ENCODE measurements at regions not wholly inside any gene's neighbourhood (a gene's known extent, or its start where the extent isn't known, plus 50 kb on each side); places are given as distances from the start of the nearest gene placed in this dataset. TPM values are rescaled to one million over a fixed set of nuclear protein-coding genes. Genes with fewer than 3 reads are reported as not detected.

DNA sequence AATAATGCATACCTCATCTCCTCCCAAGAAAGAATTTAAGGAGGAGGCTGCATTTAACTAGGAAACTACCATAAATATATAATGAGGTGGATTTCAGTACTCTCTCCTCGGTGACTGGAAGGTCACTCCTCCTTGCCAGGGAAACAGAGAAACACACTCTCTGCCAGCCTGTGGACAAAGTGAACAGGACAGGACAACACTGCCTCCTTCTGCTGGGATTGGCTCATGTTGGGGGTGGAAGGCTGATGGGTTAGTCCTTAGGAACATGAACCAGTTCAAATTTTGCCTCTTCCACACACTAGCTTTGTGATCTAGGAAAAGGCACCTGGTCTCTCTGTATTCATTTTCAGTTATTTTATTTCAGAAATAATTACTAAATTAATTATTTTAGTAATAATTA is 50.6 kb upstream of the STEAP4 start:
- no peak overlapping the region for H3K4me3 ChIP-seq (replicated peaks in 1 of 3; ENCODE audit: low read depth in 2 of 3, low read length in 3 of 3)
- WGBS (ENCODE audit: insufficient coverage), result no CpG with 5 or more reads among the region's 1 CpG
- H3K36me3 ChIP-seq (replicated peaks in 1 of 2; ENCODE audit: control insufficient read depth in 1 of 2, insufficient read depth in 2 of 2, low read length in 2 of 2), result no peaks in the 10 kb centered on the region
- Mint-ChIP-seq H3K9me3 (no peaks in the 10 kb centered on the region), H3K27ac (peak overlapping the region in 3 of 7 donors; percentile 33 to 69 (median 54)), H3K27me3 (ENCODE audit: low read depth in 3 of 3) (peaks cover 0 to 5% (median 0%) of the 10 kb centered on the region in 3 donors), H3K36me3 (no peaks in the 10 kb centered on the region), H3K4me1 (peaks cover 46% of the 10 kb centered on the region), H3K4me3 (no peak overlapping the region)
- no peak overlapping the region for H3K4me2 ChIP-seq (replicated peaks; ENCODE audit: extremely low read depth, low read length, poor library complexity, severe bottlenecking)
- no peak overlapping the region for H3K9ac ChIP-seq (ENCODE audit: insufficient read depth, low read length, poor library complexity, severe bottlenecking)
- intact Hi-C loops (cut with micrococcal nuclease), result loop anchor here in 1 of 2 donors (5.0 kb wide), 1 partner anchor 115 kb away; no protein-coding TSS in a partner anchor
- H4K20me1 ChIP-seq (ENCODE audit: insufficient read depth, low read length), result no peaks in the 10 kb centered on the region
- TF ChIP-seq, protein P1, sequence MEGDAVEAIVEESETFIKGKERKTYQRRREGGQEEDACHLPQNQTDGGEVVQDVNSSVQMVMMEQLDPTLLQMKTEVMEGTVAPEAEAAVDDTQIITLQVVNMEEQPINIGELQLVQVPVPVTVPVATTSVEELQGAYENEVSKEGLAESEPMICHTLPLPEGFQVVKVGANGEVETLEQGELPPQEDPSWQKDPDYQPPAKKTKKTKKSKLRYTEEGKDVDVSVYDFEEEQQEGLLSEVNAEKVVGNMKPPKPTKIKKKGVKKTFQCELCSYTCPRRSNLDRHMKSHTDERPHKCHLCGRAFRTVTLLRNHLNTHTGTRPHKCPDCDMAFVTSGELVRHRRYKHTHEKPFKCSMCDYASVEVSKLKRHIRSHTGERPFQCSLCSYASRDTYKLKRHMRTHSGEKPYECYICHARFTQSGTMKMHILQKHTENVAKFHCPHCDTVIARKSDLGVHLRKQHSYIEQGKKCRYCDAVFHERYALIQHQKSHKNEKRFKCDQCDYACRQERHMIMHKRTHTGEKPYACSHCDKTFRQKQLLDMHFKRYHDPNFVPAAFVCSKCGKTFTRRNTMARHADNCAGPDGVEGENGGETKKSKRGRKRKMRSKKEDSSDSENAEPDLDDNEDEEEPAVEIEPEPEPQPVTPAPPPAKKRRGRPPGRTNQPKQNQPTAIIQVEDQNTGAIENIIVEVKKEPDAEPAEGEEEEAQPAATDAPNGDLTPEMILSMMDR (IDR thresholded peaks at IDR 0.05), result peak; percentile 26
- peak; percentile 41 to 72 (median 42) for DNase-seq
- H3K79me2 ChIP-seq (ENCODE audit: insufficient read depth, low read length), result no peaks in the 10 kb centered on the region
- H3K9me3 ChIP-seq (replicated peaks in 1 of 2; ENCODE audit: control insufficient read depth in 1 of 2, insufficient read depth in 1 of 2, low read length in 2 of 2), result no peaks in the 10 kb centered on the region
- H2AFZ ChIP-seq (ENCODE audit: insufficient read depth, low read depth, low read length, poor library complexity, severe bottlenecking), result no peak overlapping the region
- H3K27me3 ChIP-seq (ENCODE audit: control insufficient read depth in 2 of 2, insufficient read depth in 2 of 2, low read length in 2 of 2), result no peaks in the 10 kb centered on the region
- H3K27ac ChIP-seq (ENCODE audit: low read depth in 1 of 2, low read length in 2 of 2), result no peak overlapping the region
- peaks cover 46 to 60% of the 10 kb centered on the region in 2 donors for H3K4me1 ChIP-seq (ENCODE audit: control insufficient read depth in 1 of 2, insufficient read depth in 2 of 2, low read length in 2 of 2)

Small RNA genes in the stretch of these regions (small RNA-seq; reads per million reads assigned to genes)
- gene EIF4A1P13 (ENCODE audit: insufficient read length, low read depth), result not detected
- not detected for gene RF00272 (ENCODE audit: insufficient read length, low read depth)
